CD14-positive monocyte (primary cell): ENCODE measurements at regions not wholly inside any gene's neighbourhood (a gene's known extent, or its start where the extent isn't known, plus 50 kb on each side); places are given as distances from the start of the nearest gene placed in this dataset.

Experiments used
- DNase-seq, 3 donors: peaks; one replicate each; pipeline ENCODE4 v3.0.0-alpha.2; 2011 to 2022
- H2AFZ ChIP-seq: 2 replicates; pipeline ENCODE4 v1.6.0; 2012; ENCODE audit warnings: mild to moderate bottlenecking, low read depth, low read length, inconsistent platforms; ENCODE audit not compliant: insufficient read depth, poor library complexity, severe bottlenecking
- H3K27ac ChIP-seq, 2 donors: 1 replicate in 1 of 2; 2 replicates in 1 of 2; pipeline ENCODE4 v1.5.1; 2012 to 2013; ENCODE audit warnings: low read length in 2 of 2, control low read depth in 1 of 2, inconsistent platforms in 1 of 2, low read depth in 1 of 2, mild to moderate bottlenecking in 1 of 2
- H3K27me3 ChIP-seq, 2 donors: one replicate each; pipeline versions ENCODE4 v1.6.0 to v1.6.1; 2011 to 2013; ENCODE audit warnings: low read length in 2 of 2; ENCODE audit not compliant: control insufficient read depth in 2 of 2, insufficient read depth in 2 of 2
- H3K36me3 ChIP-seq, 2 donors: replicated peaks in 1 of 2; 1 replicate in 1 of 2; 2 replicates in 1 of 2; pipeline versions ENCODE4 v1.5.1 to v1.6.1; 2012 to 2013; ENCODE audit warnings: low read length in 2 of 2, control low read depth in 1 of 2, inconsistent platforms in 1 of 2, mild to moderate bottlenecking in 1 of 2; ENCODE audit not compliant: insufficient read depth in 2 of 2, control insufficient read depth in 1 of 2
- H3K4me1 ChIP-seq, 2 donors: 1 replicate in 1 of 2; 2 replicates in 1 of 2; pipeline versions ENCODE4 v1.5.1 to v1.6.1; 2012 to 2013; ENCODE audit warnings: low read length in 2 of 2, control low read depth in 1 of 2, inconsistent platforms in 1 of 2, mild to moderate bottlenecking in 1 of 2, moderate library complexity in 1 of 2; ENCODE audit not compliant: insufficient read depth in 2 of 2, control insufficient read depth in 1 of 2
- H3K4me2 ChIP-seq: replicated peaks from 2 replicates; pipeline ENCODE3; 2012; ENCODE audit warnings: low read length, moderate library complexity, mild to moderate bottlenecking; ENCODE audit not compliant: poor library complexity, severe bottlenecking; ENCODE audit errors: extremely low read depth
- H3K4me3 ChIP-seq, 3 experiments: fragments of 200-600 bp in 1 of 3; sonication (generic) in 1 of 3; replicated peaks in 1 of 3; 1 replicate in 2 of 3; 2 replicates in 1 of 3; pipeline ENCODE4 v1.5.1; 2011 to 2013; ENCODE audit warnings: low read length in 3 of 3, mild to moderate bottlenecking in 3 of 3, control low read depth in 2 of 3, low read depth in 2 of 3, inconsistent platforms in 1 of 3, moderate library complexity in 1 of 3
- H3K79me2 ChIP-seq: 2 replicates; pipeline ENCODE4 v1.6.0; 2012; ENCODE audit warnings: mild to moderate bottlenecking, control low read depth, inconsistent platforms, low read length, moderate library complexity; ENCODE audit not compliant: insufficient read depth
- H3K9ac ChIP-seq: 2 replicates; pipeline ENCODE4 v1.6.0; 2017; ENCODE audit warnings: low read length, mild to moderate bottlenecking; ENCODE audit not compliant: insufficient read depth, poor library complexity, severe bottlenecking
- H3K9me3 ChIP-seq, 2 donors: replicated peaks in 1 of 2; 1 replicate in 1 of 2; 2 replicates in 1 of 2; pipeline versions ENCODE4 v1.5.1 to v1.6.1; 2012 to 2013; ENCODE audit warnings: low read length in 2 of 2, control low read depth in 1 of 2; ENCODE audit not compliant: control insufficient read depth in 1 of 2, insufficient read depth in 1 of 2
- H4K20me1 ChIP-seq: 2 replicates; pipeline ENCODE4 v1.6.0; 2012; ENCODE audit warnings: mild to moderate bottlenecking, low read length, control low read depth, moderate library complexity; ENCODE audit not compliant: insufficient read depth
- H3K27ac Mint-ChIP-seq, 7 donors: one replicate each; pipeline ENCODE4 v1.8.0; 2020; ENCODE audit warnings: mild to moderate bottlenecking in 7 of 7, mixed read lengths in 7 of 7, moderate library complexity in 6 of 7, inconsistent platforms in 2 of 7
- H3K27me3 Mint-ChIP-seq, 3 donors: one replicate each; pipeline ENCODE4 v1.8.0; 2021 to 2022; ENCODE audit warnings: low read depth in 3 of 3, mild to moderate bottlenecking in 3 of 3, mixed read lengths in 3 of 3, moderate library complexity in 3 of 3, inconsistent platforms in 1 of 3
- H3K36me3 Mint-ChIP-seq, 2 donors: one replicate each; pipeline ENCODE4 v1.8.0; 2020; ENCODE audit warnings: mixed read lengths in 2 of 2, inconsistent platforms in 1 of 2, mild to moderate bottlenecking in 1 of 2
- H3K4me1 Mint-ChIP-seq: one replicate; pipeline ENCODE4 v1.8.0; 2020; ENCODE audit warnings: mild to moderate bottlenecking, mixed read lengths
- H3K4me3 Mint-ChIP-seq, 2 donors: one replicate each; pipeline ENCODE4 v1.8.0; 2020; ENCODE audit warnings: mild to moderate bottlenecking in 2 of 2, mixed read lengths in 2 of 2, moderate library complexity in 1 of 2
- H3K9me3 Mint-ChIP-seq, 7 donors: one replicate each; pipeline ENCODE4 v1.8.0; 2020 to 2022; ENCODE audit warnings: mixed read lengths in 7 of 7, mild to moderate bottlenecking in 6 of 7, moderate library complexity in 6 of 7, inconsistent platforms in 2 of 7
- CTCF ChIP-seq: fragments of 200-600 bp; IDR thresholded peaks from one replicate; pipeline ENCODE4 v1.8.0; 2022; ENCODE audit warnings: antibody characterized with exemption, mild to moderate bottlenecking
- WGBS: methylation state at CpG from one replicate; pipeline ENCODE4 v1.1.5; 2013; ENCODE audit warnings: missing lambda C conversion rate; ENCODE audit not compliant: insufficient coverage; 5-methylcytosine and 5-hydroxymethylcytosine counted together
- intact Hi-C, 2 donors: fragments of 100-400 bp; cut with micrococcal nuclease; formaldehyde crosslinking; loops; one replicate each; pipeline versions ENCODE4 v1.15.0 to v1.15.1; 2023

DNA sequence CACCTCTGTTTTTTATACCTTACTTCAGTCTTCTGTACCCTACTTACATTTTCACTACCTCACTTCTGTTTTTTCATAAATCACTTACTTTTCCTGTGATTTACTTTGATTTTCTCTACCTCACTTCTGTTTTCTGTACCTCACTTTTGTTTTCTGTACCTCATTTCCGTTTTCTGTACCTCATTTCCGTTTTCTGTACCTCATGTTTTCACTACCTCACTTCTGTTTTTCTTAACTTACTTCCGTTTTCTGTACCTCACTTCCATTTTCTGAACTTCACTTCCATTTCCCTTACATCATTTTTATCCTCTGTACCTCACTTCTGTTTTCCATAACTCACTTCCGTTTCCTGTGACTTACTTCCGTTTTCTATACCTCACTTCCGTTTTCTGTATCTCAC is 492.0 kb upstream of the AKR1E2 start:
- Histone ChIP-seq H2AFZ (no peak overlapping the region), H3K79me2 (no peaks in the 10 kb centered on the region), H4K20me1 (no peaks in the 10 kb centered on the region), H3K27me3 (no peaks in the 10 kb centered on the region), H3K36me3 (no peaks in the 10 kb centered on the region), H3K4me2 (no peak overlapping the region), H3K4me1 (no peaks in the 10 kb centered on the region), H3K9ac (no peak overlapping the region), H3K4me3 (peak overlapping the region in 1 of 3 experiments; percentile 5), H3K27ac (peak overlapping the region; percentile 30 to 72), H3K9me3 (peaks cover 18 to 37% of the 10 kb centered on the region in 2 donors)
- H3K4me1 Mint-ChIP-seq, result no peaks in the 10 kb centered on the region
- no peak overlapping the region for H3K27ac Mint-ChIP-seq
- no peaks in the 10 kb centered on the region for H3K36me3 Mint-ChIP-seq
- peaks cover 0 to 4% (median 3%) of the 10 kb centered on the region in 7 donors for H3K9me3 Mint-ChIP-seq
- H3K27me3 Mint-ChIP-seq, result no peaks in the 10 kb centered on the region
- TF ChIP-seq CTCF, result no peak
- H3K4me3 Mint-ChIP-seq, result no peak overlapping the region
- peak; percentile 3 to 52 (median 21) for DNase-seq
- intact Hi-C loops, result loop anchor here (5.0 to 10.0 kb wide), 4 partner anchors 199 to 1022 kb away; no protein-coding TSS in a partner anchor
- 55% methylated on average over 5 of the region's 6 CpGs for WGBS

DNA sequence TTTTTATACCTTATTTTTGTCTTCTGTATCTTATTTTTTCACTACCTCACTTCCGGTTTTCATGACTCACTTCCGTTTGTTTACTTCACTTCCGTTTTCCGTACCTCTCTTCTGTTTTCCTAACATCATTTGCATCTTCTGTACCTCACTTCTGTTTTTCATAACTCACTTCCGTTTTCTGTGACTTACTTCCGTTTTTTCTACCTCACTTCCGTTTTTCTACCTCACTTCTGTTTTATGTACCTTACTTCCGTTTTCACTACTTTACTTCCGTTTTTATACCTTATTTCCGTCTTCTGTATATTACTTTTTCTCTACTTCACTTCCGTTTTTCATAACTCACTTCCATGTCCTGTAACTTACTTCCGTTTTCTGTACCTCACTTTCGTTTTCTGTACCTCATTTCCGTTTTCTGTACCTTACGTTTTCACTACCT is 492.5 kb upstream of the AKR1E2 start:
- 36% methylated on average over 15 of the region's 15 CpGs for WGBS
- H3K9ac ChIP-seq, result no peak overlapping the region
- no peaks in the 10 kb centered on the region for H3K36me3 ChIP-seq
- Mint-ChIP-seq H3K36me3 (no peaks in the 10 kb centered on the region), H3K4me3 (no peak overlapping the region), H3K27me3 (no peaks in the 10 kb centered on the region), H3K4me1 (no peaks in the 10 kb centered on the region), H3K9me3 (peaks cover 0 to 7% (median 4%) of the 10 kb centered on the region in 7 donors), H3K27ac (no peak overlapping the region)
- no peak for TF ChIP-seq CTCF
- no peaks in the 10 kb centered on the region for H3K79me2 ChIP-seq
- no peaks in the 10 kb centered on the region for H3K27me3 ChIP-seq
- peak overlapping the region; percentile 30 to 72 for H3K27ac ChIP-seq
- intact Hi-C loops, result loop anchor here (5.0 to 10.0 kb wide), 4 partner anchors 199 to 1021 kb away; no protein-coding TSS in a partner anchor
- no peak overlapping the region for H3K4me3 ChIP-seq
- H4K20me1 ChIP-seq, result no peaks in the 10 kb centered on the region
- H3K4me1 ChIP-seq, result no peaks in the 10 kb centered on the region
- peak; percentile 72 to 89 (median 73) for DNase-seq
- no peak overlapping the region for H3K4me2 ChIP-seq
- peaks cover 18 to 37% of the 10 kb centered on the region in 2 donors for H3K9me3 ChIP-seq
- H2AFZ ChIP-seq, result no peak overlapping the region
